ENCODE measurements at regions not wholly inside any gene's neighbourhood (a gene's known extent, or its start where the extent isn't known, plus 50 kb on each side); places are given as distances from the start of the nearest gene placed in this dataset.
"Not testable (repeated sequence)": the region's sequence is repeated elsewhere in the genome, so short reads cannot be mapped to it uniquely, and the experiment has no call there.

DNA sequence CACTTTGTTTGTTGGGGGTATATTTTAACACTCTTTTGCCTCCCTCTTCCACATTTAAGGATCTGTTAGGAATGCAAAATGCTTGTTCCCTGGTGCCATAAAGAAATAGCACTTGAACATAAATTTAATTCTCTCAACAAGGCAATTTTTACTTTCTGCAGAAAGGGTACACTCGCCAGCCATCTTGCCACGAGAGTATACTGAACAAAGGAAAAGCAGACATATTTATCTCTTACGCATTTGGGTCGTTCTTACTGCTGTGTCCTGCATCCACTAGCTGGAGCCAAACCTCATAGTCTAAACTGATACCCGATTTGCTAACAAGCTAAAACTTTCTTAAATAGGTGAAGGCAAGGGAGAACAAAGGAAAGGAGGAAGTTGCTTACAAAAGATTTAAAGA, 129.5 kb downstream of the B3GNT2 start:
- FAIRE-seq, result no peak

GRCh38 chr2:62321380-62322289, 125.7 kb downstream of the B3GNT2 start:
- no peak for FAIRE-seq

DNA sequence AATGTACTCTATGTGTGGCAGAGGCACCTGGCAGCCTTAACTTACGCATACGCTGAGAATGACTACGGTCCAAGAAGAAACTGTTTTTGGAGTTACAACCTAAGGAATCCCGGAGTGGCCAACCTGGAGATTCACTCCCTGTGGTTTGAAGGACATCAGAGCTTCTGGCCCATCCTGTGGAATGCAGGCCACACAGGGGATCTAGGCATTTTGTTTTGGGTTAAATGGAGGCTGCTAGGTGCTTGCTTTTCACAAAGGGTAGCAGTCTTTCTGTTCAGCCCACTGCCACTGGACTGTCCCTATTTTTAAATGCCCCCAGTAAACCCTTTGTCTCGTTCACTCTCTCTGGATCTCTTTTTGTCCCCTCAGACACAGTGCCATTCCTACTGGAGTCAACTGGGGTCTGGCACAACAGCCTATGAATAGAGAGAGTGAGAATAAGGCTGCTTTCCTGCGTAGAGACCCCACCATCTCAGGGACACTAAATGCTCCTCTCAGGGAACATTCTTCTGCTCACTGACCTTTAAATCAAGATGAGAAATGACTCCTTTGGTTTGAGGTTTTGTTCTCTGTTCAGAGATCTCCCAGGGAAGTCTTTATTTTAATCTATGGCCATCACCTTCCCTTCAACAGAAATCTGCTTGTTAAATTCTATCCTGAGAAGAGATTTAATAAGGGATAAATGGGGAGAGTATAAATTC, 124.9 kb downstream of the B3GNT2 start:
- FAIRE-seq, result no peak

DNA sequence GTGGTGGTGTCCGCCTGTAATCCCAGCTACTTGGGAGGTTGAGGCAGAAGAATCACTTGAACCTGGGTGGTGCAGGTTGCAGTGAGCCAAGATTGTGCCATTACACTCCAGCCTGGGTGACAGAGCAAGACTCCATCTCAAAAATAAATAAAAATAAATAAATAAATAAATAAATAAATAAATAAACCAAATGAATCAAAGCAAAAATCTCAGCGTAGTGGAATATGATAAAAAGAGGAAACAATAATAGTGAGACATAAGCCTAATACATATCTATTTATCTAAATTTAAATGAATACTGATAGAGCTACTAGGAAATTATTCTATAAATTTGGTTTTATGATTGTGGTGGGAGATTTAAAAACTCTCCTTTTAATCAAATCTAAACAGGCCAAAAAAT, 124.2 kb downstream of the B3GNT2 start:
- not testable (repeated sequence) for FAIRE-seq

DNA sequence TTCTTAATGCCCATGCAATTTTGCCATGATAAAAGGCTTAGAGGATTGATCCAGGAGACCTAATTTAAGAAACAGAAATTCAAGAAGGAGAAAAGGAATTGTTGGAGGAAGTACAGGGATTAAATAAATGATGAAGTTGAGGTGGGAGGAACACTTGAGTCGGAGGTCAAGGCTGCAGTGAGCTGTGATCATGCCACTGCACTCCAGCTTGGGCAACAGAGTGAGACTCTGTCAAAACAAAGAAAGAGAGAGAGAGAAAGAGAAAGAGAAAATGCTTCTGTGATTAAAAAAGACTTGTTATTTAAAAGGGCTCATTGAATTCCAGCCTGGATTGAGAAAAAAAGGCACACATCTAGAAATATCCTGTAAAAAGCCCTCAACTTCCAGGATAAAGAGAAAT, 123.2 kb downstream of the B3GNT2 start:
- no peak for FAIRE-seq

- FAIRE-seq, result no peak
Observed at GRCh38 chr2:62315476-62315875, 119.6 kb downstream of the B3GNT2 start.

DNA sequence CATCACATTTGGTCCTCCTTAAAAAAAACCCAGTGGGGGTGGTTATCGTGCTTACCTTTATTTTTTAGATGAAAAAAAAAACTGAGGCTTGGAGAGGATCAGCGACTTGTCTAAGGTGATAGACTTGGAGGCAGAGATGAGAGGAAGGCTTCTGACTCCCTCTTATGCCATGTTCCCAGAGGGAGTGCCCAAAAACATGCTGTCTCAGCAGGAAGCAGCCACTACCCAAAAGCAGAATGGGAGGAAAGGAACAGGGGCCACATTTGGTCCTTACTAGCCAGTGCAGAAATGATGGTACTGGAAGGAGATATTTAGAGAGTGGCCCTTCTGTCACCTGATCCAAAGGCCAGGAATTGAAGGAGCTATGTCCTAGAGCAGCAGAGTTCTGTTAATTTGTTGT, 118.4 kb downstream of the B3GNT2 start:
- no peak for FAIRE-seq

DNA sequence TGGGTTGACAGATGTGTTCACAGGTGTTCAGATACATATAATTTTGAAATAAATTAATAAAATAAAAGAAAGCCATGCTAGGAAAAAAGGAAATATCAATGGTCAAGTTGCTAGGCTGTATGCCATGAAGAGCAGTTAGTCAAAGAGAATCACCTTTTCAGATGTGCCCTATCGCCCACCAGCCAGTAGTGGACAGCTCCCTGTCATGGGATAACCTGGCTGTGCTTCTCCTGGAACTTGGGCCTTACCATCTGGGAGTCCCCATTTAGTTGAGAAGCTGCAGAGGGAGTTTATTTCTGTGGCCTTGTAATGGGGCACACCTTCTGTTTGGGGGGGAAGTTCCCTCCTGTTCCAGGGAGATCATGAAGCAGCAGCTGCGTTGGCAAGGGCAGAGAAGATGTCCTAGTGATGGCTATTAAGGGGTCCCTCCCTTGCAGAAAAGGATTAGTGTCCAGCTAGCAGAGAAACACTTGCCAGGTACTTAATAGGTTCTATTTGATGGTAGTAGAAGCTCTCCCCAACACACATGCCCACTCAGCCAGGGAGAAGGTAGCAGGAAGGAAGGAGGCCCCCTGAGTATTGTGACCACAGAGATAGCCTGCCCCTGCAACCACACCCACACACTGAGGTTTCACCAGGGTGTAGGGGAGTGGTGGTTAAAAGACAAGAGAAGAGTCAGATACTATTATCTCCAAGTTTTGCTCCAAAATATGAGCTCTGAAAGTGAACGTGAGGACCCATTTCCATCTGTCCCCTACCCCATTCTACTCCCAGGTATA, 117.7 kb downstream of the B3GNT2 start:
- FAIRE-seq, result no peak

- no peak for FAIRE-seq
Observed at GRCh38 chr2:62309465-62310091, 113.7 kb downstream of the B3GNT2 start.

DNA sequence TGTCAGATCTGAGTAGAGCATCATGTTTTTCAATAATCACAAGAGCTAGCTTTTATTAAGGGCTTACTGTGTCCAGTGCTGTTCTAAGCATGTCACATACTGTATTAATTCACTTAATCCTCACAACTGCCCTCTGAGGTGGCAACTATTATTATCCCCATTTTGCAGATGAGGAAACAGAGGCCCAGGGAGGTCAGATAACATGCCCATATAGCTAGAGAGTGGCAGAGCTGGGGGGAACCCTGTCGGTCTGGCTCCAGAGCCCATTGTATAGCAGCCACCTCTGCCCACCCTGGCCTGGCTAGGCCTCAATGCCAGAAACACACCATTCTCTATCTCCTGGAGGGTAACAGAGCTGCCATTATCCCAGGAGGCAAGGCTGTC, 113.2 kb downstream of the B3GNT2 start:
- no peak for FAIRE-seq

GRCh38 chr2:62307469-62308389, 111.8 kb downstream of the B3GNT2 start:
- no peak for FAIRE-seq

DNA sequence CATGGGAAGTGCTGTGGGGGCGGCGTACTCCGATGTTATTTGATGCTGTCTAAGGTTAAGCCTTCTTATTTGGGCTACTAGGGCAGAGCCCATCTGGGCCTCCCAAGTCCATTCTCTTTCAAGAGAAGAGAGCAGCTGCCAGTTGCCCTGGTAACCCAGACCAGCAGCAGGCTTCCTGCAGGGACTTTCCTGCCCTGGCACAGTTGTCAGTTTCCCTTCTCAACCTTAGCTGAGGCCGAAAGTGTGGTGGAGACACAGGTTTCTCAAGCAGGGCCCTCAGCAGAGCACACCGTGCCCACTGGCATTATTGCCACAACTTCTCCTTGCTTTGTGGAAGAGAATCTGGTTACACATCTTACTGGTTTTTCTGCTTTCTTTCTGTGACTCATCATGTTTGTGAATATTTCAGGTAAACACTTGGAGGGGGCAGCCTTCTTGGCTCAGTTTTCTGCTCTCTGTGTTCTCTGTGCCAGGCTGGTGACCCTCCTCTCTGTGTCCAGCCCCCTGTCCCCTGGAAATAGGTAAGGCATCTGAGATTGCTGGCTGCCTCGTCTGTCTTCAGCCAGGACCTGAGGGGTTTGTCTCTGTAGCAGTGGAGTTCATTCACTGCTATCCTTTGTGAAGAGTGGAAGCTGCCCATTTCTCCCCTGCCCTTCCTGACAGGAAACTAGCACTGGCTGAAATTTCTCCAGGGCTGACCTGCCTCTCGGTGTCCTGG, 111.0 kb downstream of the B3GNT2 start:
- FAIRE-seq, result no peak

DNA sequence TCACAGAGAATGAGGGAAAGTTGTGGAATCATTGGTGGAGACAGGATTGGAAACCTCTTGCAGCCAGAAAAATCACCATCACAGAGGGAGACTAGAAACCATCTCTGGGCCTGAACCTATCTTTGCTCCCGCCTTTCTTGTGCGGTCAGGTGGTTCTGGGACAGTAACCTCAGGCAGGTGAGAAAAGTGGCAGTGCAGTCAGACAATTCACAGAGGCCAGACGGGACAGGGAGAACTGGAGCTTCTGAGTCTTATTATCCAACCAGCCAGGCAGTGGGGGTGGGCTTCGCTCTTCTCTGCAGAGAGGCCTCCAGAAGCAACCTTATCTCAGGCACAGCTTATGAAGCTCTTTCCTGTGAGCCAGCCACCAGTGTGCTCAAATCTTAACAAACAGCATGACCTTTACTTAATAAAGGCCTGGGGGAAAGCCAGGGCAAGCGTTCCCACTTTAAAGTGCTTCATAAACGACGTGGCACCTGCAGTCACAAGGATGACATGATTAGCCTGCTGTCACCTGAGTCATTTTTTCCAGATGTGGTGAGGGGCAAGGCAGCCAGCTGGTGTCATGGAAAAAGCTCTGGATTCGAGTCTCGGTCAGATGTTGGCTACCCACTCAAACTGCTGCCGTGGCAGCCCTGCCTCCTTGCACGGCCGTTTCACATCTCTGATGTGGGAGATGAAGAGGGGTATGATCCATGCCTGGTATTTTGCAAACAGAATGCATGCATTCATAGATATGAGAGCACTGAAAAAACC, 109.7 kb downstream of the B3GNT2 start:
- no peak for FAIRE-seq

- FAIRE-seq, result no peak
Observed at GRCh38 chr2:62304429-62305417, 108.8 kb downstream of the B3GNT2 start.

GRCh38 chr2:62303788-62304187, 107.9 kb downstream of the B3GNT2 start:
- no peak for FAIRE-seq

- no peak for FAIRE-seq
Observed at GRCh38 chr2:62302631-62303435, 106.9 kb downstream of the B3GNT2 start.

- FAIRE-seq, result no peak
Observed at GRCh38 chr2:62300925-62301324, 105.0 kb downstream of the B3GNT2 start.

DNA sequence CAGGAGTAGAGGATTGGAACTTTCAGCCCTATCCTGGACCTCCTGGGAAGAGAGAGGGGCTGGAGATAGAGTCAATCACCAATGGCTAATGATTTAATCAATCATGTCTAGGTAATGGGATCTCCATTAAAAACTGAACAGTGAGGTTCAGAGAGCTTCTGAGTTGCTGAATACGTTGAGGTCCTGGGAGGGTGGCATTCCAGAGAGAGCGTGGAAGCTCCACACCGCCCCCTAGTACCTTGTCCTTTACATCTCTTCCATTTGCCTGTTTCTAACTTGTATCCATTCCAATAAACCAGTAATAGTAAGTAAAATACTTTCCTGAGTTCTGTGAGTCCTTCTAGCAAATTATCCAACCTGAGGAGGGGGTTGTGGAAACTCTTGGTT, 101.7 kb downstream of the B3GNT2 start:
- no peak for FAIRE-seq
